CD4-positive, alpha-beta T cell treated with Interleukin-1 beta for 1 hour (primary cell): ENCODE measurements at regions not wholly inside any gene's neighbourhood (a gene's known extent, or its start where the extent isn't known, plus 50 kb on each side); places are given as distances from the start of the nearest gene placed in this dataset.

ENCODE experiments used
- DNase-seq, 2 donors: peaks; one replicate each; pipeline ENCODE4 v3.0.0-alpha.2; 2020 to 2022

DNA sequence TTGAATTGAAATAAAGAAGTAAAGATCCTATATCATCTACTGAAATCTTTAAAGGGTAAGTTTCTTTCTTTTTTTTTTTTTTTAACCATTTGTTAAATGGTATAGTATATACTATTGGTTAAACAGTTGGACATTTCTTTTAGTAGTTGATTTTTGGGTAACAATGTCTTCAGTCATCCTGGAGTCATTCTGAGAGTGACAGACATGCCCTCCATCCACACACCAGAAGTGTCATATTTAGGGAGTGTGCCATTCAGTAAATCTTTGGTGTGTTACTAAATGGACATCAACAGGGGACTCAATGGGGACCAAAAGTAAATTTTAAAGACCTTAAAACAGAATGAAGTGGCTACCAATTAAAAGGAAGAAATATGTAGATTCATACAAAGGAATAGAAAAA, 50.8 kb upstream of the SLC39A10 start:
- no peak for DNase-seq

- no peak for DNase-seq
These were observed 52.3 kb upstream of the SLC39A10 start for GRCh38 chr2:195604706-195605105.

- DNase-seq = no peak
These were observed 53.0 kb upstream of the SLC39A10 start for GRCh38 chr2:195603998-195604397.

DNA sequence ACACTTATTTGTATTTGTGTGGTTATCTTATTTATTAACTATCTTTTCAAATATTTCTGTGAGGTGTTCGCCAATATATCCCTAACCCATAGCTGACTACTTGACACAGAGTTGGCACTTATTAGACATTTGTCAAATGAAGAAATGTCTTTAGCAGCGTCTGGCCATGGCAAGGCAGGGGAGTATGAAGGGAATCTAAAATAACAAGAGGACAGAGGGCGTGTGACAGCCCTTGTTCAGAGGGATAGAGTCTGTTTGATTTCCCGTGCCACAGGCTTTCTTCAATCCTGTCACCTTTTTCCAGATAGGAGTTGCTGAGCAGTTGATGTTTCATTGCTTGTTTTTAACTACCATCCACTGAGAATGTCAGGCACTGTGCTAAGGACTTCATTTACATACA, 53.6 kb upstream of the SLC39A10 start:
- DNase-seq = no peak

DNA sequence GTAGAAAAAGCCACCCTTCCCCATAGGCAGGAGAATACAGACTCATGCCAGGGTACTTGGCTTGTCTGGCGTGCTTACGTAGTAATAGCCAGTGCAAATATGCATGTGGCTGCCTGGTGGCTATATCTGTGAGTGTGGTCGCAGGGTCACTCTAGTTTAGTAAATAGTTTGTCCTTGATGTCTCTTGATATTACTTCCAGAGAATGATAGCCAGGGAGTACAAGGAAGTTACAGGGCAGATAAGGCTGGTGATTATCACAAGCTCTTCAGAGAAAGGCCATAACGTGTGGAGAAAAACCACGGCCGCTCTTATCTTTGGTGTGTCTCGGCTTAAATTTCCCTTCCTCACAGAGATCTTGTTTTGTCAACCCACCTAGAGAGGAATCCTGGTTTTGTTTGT, 54.3 kb upstream of the SLC39A10 start:
- no peak for DNase-seq

DNA sequence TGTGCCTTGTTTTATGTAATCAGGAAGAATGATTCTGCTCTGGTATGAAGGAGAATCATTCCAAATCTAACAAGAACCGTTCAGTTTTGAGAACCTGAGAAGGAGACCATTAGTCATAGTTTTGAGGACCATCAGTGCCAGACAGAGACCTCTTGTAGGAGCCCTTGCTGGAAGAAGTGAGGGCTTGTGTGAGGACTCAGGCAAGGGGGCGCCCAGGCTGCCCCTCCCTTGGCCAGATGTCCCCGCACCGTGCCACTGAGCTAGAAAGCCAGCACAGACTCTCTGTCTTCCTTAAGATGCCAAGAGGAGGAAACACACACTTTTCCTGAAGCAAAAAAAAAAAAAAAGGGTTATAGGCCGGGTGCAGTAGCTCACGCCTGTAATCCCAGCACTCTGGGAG, 55.7 kb upstream of the SLC39A10 start:
- no peak for DNase-seq

DNA sequence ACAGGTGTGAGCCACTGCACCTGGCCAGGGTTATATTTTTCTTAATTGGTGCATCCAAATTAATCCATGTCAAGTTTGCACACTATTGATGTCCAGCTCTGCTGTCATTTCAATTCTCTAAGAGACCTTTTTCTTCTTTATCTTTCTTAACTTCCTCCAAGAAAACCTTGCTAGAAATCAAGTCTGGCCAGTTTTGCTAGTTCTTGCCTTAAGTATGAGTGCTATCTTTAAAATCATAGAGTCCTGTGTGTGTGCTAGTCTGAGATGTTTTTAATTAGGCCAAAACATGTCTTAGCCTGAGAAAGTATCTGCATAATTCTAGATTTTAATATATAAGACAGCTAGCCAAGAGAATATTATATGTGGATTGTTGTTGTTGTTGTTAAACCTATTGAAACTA, 56.2 kb upstream of the SLC39A10 start:
- no peak for DNase-seq

DNA sequence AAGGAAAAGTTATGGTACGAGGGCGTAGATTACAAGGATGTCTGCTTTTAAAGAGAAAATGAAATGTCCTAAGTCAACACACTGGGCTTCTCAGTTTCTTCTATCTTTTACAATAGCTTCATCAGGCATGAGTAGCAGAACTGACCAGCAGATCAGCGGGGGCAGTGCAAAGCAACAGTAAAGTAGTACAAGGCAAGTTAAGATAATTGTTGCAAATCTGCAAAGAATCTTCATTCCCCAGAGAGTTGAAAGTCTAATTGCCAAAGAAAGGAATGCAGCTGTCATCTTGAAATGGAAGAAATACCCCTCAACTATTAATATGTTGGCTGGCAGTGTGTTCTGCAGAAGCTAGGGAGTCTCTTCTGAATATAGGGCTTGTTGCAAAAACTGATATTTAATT, 60.2 kb upstream of the SLC39A10 start:
- DNase-seq = no peak

DNA sequence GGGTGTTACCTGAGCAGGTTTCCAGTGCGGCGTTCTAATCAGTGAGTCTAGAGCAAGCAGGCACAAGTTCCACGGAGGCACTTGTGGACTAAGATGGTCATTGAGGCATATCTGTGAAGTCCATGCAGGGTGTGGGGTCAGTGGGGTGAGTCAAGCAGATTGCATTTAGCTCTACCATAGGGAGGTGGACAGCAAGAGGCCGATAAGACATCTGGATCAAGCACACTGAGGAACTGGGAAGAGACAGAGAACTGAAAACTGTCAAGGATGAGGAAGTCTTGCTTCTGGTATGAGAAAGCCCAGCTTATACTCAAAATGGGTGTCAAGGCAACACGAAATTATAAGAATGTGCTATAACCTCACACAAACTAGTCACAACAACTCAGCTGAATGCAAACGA, 61.2 kb upstream of the SLC39A10 start:
- no peak for DNase-seq

DNA sequence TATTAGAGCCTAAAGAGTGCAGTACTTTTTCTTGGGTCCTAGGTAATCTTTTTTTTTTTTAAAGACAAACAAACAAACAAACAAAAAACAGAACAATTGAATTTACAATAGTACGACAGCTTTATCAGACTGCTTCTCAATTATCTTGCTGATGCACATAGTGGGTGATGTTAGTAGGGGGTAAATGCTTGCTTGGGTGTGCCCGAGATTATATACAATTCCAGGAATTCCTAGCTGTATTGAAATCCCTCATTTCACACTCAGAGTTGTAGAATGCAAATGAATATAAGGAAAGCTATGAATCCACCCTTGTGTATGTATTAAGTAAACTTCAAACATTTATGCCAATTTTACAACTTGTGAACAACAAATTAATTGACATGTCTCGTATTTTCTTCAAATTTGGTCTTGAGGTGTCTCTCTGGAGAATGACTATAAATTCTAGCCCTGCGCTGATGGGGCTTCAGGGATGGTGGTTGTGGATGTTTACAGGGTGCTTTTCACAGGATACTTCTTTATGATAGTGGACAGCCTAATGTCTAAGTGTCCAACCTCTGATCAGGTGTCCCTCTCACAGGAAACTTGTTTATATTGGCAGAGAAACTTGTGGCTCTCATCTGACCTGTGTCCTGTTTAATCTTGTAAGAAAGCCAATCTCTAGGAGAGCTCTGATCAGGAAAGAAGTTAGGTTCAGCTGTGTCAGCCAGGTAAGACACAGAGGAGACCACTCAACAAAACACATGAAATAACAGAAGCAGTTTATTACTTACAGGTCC, 61.9 kb upstream of the SLC39A10 start:
- no peak for DNase-seq

GRCh38 chr2:195594248-195594647, 62.8 kb upstream of the SLC39A10 start:
- DNase-seq = no peak

- no peak for DNase-seq
These were observed 64.9 kb upstream of the SLC39A10 start for GRCh38 chr2:195592105-195592504.

DNA sequence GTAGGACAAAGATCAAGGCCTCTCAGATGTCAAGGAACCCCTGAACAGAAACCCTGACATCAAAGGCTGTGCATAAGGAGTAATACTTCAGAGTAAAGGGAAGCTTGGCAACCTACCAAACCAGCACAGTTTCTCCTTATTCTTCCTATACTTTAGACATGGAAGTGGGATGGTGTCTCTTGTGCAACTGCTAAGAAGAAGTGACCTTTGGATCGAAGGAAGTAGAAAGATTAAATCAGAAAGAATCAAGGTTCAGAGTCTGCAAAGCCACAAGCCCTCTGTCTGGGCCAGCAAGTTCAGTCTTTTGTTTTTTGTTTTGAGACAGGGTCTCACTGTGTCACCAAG, 66.2 kb upstream of the SLC39A10 start:
- no peak for DNase-seq

DNA sequence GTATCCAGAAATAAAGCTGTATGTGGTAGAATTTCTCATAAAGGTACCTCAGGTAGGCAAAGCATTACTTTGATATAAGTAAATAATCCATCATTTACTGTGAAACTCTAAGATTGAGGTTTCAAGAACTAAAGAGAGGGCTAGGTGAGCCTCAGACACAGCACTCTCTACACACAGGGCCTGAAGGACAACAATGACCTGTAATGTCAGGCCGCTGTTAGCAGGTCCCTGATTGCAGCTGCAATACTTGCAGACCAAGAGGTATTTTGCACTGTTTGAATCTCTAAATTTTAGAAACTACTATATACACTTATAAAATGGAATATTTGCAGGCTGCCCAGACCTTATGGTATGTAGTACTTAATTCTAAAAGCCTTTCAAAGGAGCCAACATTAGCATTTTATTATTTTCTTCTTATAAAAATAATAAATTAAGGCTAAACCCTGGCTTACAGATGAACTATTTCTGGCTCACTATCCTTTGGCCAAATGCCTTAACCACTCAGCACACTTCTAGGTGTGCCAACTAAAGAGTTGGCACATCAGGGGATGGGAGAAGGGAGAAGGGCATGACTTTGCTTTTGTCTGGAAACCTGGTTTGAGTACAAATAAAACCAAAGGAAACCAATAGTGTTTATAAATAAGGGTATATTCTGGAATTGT, 66.7 kb upstream of the SLC39A10 start:
- DNase-seq = no peak

GRCh38 chr2:195587966-195588365, 69.1 kb upstream of the SLC39A10 start:
- no peak for DNase-seq

DNA sequence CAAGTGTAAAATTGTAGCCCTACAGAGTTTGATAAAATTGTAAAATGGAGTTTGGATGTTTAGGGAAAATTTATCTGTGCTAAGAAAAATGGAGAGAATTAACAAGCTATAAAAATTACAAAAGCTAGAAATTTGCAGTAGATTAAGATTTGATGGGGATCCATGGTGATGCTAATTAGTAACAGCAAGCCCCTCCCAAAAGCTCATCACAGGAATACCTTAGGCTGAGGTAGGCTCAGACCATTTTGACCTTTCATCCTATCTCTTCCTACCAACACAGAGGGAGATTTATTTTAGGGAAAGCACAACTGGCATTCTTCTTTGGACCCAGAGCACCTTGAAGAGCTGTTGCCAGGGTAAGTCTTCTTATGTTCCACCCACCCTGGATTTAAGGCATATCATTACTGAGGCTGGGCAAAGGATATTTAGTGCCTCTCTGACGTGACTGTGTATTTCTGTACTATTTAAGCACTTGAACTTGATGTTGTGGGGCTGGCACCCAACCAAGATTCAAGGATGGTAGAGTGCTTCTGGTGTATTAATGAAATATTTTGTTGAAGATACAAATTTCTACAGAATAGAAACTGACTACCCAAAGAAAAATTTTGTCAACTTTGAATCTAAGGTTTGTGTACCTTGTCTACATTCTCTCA, 70.8 kb upstream of the SLC39A10 start:
- DNase-seq = no peak

- no peak for DNase-seq
These were observed 74.8 kb upstream of the SLC39A10 start for GRCh38 chr2:195582188-195582587.

DNA sequence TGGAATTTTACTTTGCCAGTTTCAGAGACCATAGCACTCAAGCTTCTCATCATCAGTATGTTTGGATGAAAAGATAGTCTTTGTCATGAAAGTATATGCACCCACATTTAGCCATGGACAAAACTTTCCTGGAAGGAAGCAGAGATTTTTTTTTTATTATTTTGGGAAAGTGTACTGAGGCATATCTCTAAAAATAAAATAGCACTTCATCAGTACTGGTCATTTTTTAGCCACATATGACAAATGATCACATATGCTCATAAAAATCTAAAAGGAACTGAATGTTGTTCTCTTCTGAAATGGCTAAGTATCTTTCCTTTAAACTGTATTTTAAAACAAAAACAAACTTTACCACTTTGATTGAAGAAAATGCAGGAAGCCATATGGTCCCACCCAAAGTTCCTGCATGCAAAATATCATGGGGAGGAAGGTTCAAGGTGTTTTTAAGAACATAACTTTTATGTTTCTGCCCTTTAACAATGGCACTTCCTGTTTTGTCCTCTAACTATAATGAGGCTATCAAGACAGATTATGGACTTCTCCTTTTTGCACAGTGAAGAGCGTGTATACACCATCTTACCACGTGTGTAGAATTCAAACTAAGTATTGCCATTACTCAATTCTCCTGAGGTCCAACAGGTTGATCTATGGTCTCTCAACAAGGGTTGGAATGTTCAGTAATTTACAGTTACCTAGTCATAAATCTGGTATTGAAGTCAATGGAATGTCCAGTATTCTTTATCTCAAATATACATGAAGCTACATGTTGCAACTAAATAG, 77.1 kb upstream of the SLC39A10 start:
- no peak for DNase-seq

GRCh38 chr2:195575879-195576401, 81.1 kb upstream of the SLC39A10 start:
- DNase-seq = peak in 1 of 2 donors; percentile 61

GRCh38 chr2:195575016-195575415, 82.0 kb upstream of the SLC39A10 start:
- no peak for DNase-seq

- no peak for DNase-seq
These were observed 82.7 kb upstream of the SLC39A10 start for GRCh38 chr2:195574312-195574711.

DNA sequence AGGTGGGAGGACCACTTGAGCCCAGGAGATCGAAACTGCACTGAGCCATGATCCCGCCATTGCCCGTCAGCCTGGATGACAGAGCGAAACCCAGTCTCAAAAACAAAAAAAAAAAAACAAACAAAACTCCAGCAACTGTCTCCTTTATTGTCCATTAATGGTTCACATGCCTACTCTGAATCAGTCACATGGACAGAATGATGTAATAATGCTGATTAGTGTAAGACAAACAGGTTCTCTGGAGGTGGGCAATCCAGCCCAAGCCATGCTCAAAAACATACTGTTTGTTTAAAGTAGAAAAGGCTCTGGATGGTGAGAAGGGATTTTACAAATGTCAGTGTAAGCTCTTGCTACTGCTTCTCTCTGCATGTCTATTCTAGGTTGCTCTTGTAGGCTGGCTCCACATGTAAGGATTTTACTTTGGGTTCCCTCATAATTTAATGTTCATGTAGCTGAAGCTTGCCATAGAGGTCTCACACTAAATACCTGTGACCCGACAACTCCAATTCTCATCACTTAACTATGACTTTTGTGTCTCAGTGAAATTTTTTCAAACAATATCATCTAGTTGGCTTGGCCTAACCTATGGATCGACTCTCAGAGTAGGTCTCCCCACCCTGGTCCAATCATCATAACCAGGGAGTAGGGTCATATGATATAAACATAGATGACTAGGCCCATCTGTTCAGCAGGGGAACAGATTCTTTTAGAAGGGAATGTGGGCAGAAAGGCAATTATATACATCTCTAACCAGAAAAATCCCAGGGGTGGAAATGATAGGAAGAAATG, 83.9 kb upstream of the SLC39A10 start:
- no peak for DNase-seq
